Ureter (tissue), 1 donor: ENCODE measurements at regions not wholly inside any gene's neighbourhood (a gene's known extent, or its start where the extent isn't known, plus 50 kb on each side); places are given as distances from the start of the nearest gene placed in this dataset.

ENCODE experiments used
- DNase-seq: peaks from one replicate; pipeline ENCODE4 v3.0.0-alpha.2; 2020; ENCODE audit warnings: low spot score
- donor health status: DM: yes; HTN: yes; CAD: no.

DNA sequence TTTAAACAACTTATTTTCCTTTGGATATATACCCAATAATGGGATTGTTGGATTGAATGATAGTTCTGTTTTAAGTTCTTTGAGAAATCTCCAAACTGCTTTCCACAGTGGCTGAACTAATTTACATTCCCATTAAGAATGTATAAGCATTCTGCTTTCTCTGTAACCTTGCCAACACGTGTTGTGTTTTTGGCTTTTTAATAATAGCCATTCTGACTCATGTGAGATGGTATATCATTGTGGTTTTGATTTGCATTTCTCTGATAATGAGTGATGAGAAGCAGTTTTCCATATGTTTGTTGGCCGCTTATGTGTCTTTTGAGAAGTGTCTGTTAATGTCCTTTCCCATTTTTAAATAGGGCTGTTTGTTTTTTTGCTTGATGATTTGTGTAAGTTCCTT is 155.6 kb upstream of the PITX2 start:
- no peak for DNase-seq

DNA sequence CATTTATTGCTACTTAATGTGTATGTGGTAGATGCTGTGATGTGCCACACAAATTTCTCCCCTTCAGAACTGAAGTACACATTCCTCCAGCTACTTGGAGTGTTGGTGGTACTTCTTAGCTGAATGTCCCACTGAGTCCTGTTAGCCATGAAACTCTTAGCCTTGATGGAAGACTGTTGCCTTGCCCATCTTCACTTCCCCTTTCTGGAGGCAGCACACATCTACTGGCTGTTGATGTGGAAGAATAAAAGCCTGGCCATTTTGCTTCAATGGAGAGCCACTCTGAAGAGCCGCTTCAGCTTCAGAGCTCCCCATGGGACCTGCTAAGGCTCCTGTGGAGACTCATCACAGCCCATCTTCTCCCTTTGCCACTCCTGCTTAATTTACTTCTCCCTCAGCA is 157.7 kb upstream of the PITX2 start:
- DNase-seq, result no peak

DNA sequence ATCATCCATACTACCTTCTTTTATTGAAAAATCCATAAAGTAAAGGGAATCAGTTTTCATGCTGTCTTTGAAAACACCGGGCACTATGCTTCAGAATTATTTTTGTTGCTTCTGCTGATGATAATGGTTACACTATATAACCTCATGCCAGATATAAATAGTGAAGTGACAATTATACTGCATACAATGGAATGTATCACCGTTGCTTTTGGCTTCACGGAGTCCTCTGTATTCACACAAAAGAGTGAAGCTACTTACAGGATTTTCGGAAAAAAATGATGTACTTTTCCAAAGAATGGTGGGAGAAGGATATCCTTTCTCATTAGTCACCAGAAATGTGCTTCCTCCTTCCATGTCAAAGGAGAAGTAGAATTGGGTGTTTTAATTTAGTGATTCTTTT is 159.1 kb upstream of the PITX2 start:
- DNase-seq, result no peak

DNA sequence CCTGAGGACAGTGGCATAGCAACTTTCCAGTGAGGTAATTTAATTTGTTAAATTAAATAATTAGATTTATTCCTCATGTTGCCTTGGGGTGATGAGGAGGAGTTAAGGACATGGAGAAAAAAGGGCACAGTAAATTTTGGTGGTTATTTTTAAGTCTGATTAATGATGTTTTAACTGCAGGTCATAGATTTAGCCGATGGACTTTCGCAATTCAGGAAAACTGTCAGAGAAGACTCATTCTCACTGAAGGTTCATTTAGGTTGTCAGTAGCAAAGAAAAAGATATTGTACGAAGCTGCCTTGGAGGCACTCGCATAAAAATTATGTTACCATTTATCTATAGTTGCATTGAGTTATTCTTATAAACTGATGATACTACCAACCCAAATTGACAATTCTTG is 164.2 kb upstream of the PITX2 start:
- DNase-seq, result no peak

DNA sequence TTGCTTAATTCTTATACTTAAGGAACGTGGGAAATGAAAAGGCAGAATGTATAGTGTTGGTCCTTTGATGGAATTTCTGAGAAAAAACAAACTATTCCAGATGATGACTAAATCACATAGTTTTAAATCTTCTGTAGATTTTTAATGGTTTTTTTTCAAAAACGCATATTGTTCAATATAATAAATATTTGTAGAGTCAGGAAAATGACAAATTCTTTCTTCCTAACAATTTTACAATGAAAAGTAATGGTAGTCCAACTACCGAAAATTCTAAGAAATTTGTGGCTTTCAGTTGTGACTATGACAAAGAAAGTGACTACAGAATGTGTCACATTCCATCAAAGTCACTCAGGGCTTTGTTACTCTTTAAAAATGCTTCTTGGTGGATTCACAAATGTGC is 164.8 kb upstream of the PITX2 start:
- no peak for DNase-seq

DNA sequence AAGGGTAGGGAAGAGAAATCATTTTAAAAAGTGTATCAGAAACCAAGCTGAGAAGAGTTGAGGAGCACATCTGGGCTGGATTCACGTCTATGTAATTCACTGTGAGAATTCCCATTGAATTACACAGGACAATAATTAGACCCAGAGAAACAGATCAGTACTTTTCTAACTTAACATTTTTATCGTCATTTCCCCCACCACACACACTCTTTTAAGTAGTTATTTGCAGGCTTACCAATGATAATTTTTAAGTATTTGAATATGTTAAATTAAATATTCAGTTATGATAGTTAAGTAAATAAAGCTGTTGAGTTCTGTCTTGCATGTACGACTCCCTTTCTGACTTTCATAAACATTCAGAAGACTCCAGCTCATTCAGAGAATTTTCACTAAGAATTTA is 165.4 kb upstream of the PITX2 start:
- no peak for DNase-seq

DNA sequence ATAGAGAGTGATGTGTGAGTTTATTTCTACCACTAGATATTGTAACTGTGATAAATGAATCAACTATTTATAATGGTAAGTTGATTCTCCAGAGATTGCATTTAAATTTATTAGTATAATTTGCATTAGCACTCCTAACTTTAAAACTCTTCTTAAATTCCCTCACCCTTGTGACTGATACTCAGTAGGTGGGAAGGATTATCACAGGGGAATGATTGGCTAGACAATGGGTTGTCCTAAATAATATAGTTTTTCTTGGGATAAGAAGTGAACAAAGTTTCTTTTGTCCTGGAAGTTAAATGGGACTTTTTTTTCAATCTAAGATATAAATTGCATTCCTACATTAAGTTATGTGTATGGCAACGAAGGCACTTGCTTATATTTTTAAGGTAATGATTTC is 169.2 kb upstream of the PITX2 start:
- DNase-seq, result no peak

DNA sequence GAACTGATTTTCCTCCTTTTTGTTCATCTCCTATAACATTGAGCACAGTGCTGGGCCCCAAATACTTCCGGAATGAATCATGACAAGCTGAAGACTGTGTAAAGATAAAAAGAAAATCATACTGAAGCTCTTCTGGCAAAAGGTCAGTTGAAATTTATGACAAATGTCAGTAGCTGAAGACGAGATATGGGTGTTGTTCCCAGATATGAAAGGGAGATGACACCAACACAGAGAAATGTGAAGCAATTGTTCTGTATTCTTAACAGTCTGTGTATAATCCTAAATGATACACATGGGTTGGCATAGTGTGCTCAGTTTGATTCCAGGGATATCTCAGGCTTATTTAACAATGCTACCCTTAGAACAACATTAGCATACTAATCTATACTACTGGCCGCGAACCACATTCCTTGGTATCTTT is 170.5 kb upstream of the PITX2 start:
- no peak for DNase-seq

DNA sequence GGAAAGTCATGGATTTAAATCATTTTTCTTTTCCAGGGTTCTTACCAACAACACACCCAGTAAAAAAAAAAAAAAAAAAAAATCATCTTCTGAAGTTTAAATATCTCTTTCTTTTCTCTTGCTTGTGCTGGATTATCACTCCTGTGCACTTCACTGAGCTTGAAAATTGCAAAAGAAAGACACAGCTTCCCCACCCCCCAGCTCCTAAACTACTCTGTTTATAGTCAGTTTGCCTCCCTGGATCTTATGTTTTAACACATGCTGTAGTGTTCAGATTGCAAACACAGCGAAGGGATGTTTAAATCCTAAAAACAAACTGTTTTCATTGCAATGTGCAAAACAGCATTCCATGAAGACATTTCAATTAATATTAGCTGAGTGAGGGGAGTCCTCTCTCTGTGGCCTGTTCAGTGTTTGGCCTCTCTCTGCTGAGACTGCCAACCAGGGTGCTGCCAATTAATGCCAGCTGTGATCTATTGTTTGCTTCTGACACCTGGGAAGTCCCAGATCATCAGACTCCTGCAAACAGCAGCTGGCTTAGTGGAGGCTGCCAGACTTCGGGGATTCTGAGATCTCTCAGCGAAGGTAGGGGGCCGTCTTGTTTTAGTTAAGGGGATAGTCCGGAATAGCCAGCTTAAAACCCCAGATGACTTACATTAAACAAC is 171.1 kb upstream of the PITX2 start:
- DNase-seq, result no peak

DNA sequence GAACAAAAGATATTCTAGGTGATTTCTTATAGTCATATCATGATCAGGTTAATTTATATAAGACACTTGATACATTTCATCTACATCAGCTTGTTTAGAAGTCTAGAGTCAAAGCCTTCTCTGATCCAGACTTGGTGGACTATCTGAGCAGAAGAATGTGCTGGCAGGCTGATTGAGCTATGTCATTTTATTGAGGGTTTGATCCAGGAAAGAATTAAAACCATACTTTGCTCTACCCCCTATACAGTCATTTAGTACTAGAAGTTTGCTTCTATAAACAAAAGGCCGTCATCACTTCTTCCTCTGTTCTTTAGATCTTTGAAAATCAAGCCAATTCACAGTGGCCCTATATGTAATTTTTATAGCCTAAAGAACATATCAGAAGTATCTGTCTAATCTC is 173.1 kb upstream of the PITX2 start:
- DNase-seq, result no peak

DNA sequence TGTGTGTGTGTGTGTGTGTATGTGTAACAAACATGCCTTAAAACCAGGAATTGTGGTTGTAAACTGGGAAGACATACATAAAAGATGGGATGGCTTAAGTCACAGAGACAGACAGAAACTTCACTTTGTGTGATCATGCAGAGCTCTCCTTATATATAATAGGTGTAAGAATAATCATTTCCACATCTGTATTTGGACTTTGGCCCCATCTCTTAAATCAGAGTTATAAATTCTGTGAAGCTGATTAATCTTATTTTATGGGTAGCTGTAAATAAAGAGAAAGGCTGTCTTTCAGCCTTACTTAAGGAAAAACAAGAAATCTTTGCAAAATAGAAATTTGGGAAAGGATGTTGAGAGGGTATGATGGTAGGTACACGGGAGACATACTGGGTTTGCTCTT is 174.6 kb upstream of the PITX2 start:
- no peak for DNase-seq

DNA sequence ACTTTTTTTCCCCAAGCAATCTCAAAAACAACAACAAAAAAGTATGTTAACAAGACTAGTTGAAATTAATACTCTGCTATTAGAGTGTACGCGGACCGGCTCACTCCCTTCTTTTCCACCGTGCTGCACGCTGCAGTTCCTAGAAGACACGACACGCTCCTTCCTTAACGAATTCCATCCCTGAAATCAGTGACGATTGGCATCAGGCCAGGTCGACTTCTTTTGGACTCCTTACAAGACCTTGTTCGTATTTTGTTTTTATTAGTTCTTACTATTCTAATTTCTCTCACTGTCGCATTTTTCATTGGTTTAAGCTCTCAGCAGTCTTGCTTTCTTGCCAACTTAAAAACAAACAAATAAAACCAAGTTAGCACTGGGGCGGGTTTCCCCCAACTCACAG is 175.8 kb upstream of the PITX2 start:
- DNase-seq, result no peak

DNA sequence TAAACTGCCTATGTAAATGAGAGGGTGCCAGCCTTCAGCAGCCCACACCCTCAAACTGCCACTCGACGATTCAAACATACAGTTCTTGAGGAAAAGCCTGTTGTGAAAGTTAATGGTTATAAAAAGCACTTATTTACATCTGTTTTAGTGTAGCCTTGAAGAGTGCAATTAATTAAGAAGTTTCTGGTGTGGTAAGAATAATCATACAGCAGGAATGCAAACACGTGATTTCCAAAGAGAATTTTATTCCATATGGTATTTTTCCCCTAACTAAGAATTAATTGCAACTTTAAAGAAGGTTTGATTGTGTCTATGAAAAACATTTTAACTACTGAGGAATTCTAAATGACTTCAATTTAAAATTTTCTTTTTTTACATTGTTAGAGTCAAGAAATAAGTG is 176.3 kb upstream of the PITX2 start:
- no peak for DNase-seq

DNA sequence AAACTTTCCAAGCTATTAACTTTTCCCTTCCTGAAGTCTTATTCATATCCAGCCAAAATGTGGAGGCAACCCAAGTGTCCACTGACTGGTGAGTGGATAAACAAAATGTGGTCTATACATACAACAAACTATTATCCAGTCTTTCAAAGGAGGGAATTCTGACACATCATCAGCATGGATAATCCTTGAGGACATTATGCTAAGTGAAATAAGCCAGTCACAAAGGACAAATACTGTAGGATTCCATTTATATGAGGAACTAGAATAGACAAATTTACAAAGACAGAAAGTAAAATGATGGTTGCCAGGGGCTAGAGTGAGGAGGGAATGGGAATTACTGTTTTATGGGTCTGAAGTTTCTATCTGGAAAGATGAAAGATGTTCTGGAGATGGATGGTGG is 178.7 kb upstream of the PITX2 start:
- no peak for DNase-seq

DNA sequence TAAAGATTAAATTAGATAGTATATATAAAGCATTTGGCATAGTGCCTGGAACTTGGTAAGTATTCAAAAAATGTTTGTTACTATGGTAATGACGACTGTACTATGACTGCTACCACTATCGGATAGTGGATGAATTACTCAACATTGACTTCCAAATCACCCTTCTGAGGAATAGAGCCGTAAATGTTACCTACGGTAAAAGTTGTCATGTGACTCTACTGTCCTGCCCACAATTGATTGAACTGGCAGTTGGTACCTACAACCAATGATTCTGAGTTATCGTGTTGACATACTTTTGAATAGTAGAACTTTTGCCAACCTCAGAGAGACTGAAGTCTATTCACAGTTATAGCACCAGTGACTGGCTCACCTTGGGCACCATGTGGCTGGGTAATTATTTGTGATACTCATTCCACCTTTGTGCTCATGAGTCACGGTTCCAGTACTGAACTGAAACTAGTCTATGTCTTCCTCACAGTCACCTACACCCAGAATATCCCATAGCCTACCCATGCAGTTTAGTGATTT is 185.5 kb upstream of the PITX2 start:
- DNase-seq, result no peak

DNA sequence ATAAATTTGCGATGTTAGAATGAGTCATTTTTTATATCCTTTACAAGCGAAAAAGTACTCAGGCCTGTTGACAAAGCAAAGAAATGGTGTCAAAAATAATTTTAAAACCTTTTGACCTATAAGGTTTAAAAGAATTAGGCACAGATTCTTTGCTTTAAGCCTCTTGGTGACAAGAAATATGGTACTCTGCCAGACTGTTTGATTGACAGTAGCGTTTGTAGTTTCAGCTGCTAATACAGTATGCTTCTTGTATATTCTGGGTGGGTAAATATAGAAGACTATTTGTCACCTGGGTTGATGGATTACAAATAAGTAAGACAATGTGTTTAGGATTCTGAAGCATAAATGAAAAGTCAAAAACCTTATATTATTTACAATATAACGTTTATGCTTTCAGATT is 193.1 kb upstream of the PITX2 start:
- DNase-seq, result no peak

DNA sequence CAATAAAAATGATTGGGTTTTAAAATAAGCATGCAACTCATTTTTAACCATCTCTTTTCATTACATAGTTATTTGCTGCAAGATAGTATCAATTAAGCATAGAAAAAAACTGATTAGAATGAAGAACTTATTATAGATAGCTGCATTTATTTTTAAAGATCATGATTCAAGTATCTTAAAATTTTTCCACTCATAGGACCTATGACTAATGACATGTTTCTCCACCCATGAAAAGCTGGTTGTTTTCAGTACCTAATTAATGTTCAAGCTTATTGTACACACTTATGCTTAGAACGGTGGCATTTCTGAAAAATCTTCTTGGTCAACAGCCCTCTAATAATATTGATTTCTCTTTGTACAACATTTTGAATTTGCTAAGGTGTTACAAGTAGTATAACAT is 193.5 kb upstream of the PITX2 start:
- DNase-seq, result no peak

DNA sequence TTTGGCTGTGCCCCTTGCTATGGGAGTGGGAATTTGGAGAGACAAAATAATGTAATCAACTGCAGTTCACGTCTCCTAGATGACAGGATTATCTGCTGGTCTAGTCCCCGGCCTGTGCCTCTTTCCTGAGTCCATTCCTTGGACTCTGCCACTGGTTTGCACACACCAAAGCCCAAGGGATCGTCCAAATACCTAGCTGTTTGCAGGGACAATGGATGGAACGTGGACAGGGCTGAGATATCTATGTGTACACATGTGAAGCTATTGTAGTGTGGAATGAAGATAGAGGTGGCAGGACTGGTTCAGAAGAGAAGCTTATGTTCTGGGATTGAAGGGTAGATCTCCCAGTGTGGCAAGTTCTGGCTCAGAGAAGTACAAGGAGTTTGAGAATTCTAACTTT is 198.3 kb upstream of the PITX2 start:
- DNase-seq, result no peak

DNA sequence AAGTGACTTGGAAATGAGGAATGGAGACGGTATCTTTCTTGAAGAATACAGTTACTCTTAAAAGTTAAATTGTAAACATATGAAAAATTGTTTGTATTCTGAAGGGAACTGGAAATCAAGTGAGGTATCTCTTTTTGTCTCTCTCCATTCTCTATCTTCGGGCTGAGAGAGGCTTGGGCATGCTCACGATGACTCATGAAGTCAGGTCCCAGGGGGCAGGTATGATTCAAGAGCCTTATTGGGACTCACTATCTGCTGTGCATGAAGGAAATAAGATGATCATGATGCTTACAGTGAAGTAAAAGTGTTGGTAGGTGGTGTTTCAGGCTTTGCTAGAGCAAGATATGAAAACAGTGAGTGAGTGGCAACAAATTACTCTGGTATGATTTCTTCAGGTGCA is 200.4 kb upstream of the PITX2 start:
- no peak for DNase-seq

DNA sequence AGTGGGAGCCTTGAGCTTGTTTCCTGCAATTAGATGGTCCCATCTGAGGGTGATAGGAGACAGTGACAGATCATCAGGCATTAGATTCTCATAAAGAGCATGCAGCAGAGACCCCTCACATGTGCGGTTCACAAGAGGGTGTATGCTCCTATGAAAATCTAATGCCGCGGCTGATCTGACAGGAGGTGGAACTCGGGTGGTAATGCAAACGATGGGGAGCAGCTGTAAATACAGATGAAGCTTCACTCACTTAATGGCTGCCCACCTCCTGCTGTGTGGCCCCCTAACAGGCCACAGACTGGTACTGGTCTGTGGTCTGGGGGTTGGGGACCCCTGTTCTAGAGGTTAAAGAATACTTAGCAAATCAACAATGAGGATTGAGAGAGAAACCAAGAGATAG is 201.5 kb upstream of the PITX2 start:
- DNase-seq, result no peak

DNA sequence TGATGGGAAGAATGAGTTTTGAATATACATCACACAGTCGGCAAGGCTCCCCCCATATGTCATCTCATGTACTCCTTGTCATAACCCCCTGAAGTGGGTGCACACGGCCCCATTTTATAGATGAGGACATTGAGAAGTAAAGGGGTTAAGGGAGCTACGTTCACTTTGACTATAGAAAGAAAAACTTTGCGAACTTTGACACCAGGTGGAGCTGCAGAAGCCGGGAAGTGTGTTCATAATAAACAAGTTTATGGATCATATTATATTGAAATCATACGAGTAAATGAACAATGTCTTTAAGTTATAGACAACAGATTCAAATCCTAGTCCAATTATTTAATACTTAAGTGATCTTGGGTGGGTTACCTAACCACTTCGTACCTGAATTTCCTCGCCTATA is 203.8 kb upstream of the PITX2 start:
- DNase-seq, result no peak

DNA sequence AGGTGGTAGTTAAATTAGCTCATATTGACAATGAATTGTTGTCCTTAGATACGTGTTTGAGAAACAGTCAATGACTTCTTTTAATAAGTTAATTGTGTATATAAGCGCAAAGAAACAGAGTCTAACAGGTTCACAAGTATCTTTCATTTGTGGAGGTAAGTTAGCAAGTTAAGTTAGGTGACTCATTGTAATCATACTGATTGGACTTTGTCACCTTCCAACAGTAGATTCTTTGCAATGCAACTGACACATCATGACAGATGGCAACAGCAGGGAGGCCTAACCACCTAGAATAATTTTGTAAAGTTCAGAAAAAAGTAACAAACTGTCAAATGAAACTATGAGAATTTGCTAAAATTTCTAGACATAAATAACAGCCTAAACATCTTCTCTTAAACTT is 207.6 kb upstream of the PITX2 start:
- DNase-seq, result no peak

DNA sequence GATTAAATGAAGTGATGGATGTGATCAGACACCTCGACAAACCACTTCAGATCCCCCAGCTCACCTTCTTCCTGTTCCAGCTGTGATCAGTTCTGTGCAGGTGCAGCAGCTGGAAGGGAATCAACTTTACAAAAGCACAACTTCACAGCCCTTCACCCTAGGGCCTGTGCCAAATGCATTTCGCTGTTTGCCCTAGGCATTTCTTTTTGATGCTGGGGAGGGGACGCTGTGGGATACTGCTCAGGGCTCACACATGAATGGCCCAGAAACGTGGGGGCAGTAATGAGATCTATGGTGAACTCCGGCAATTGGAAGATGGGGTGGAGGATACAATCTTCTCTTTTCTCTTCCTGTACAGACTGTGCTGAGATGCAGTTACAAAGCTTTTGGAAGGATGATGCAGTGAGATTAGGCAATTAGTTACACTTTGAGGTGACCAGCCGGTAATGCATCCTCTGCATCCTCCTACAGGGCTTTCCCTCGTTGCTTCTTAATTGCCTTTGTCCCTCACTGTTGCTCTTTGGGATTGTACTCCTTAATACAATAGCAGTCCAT is 215.1 kb upstream of the PITX2 start:
- DNase-seq, result no peak

DNA sequence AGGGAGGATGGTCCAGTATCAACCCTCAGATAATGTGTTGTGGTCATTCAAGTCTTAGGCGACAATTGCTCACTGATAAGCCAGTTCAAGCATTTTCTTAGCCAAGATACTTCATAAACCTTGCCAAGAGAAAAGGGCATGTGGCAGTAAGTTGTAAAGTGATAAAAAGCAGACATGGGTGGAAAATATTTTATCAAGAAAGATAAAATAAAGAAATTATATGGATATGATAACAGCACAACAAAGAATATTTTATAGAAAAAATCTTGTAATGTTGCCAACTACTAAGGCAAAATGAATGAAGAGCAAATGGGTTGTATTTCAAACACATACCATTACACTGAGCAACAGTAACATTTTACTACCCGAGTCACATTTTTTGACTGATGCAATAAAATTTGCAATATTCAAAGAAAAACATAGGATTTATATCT is 217.4 kb upstream of the PITX2 start:
- no peak for DNase-seq
